Stomach (tissue), 4 donors: ENCODE measurements at regions not wholly inside any gene's neighbourhood (a gene's known extent, or its start where the extent isn't known, plus 50 kb on each side); places are given as distances from the start of the nearest gene placed in this dataset.

Experiments used
- CTCF ChIP-seq, 7 experiments: fragments of 450-650 bp in 4 of 7; fragments of 200-600 bp in 3 of 7; sonication (generic) in 3 of 7; IDR thresholded peaks; one replicate each; pipeline ENCODE4 v1.5.1; 2016 to 2019; ENCODE audit warnings: antibody characterized with exemption in 7 of 7, control low read depth in 2 of 7, mild to moderate bottlenecking in 1 of 7
- POLR2AphosphoS5 ChIP-seq, 3 donors: sonication (generic); formaldehyde crosslinking; IDR thresholded peaks; one replicate each; pipeline ENCODE4 v1.6.1; 2016; ENCODE audit warnings: antibody characterized with exemption in 3 of 3

- TF ChIP-seq POLR2AphosphoS5 (IDR thresholded peaks at IDR 0.05) (no peak), CTCF (IDR thresholded peaks at IDR 0.05) (no peak)
Measured at GRCh38 chr14:34256223-34256622, 205.8 kb downstream of the SPTSSA start.
